Activated naive CD4-positive, alpha-beta T cell treated with anti-CD3 and anti-CD28 coated beads, Interleukin-2, amount 50 U/mL, for 24 hours (primary cell): ENCODE measurements at regions not wholly inside any gene's neighbourhood (a gene's known extent, or its start where the extent isn't known, plus 50 kb on each side); places are given as distances from the start of the nearest gene placed in this dataset.

ENCODE experiments used
- H3K27ac Mint-ChIP-seq: one replicate; pipeline ENCODE4 v1.8.0; 2021; ENCODE audit warnings: mild to moderate bottlenecking, mixed read lengths
- H3K27me3 Mint-ChIP-seq: one replicate; pipeline ENCODE4 v1.8.0; 2021; ENCODE audit warnings: mixed read lengths
- H3K36me3 Mint-ChIP-seq: one replicate; pipeline ENCODE4 v1.8.0; 2021; ENCODE audit warnings: mixed read lengths
- H3K4me1 Mint-ChIP-seq: one replicate; pipeline ENCODE4 v1.8.0; 2021; ENCODE audit warnings: mixed read lengths
- H3K4me3 Mint-ChIP-seq: one replicate; pipeline ENCODE4 v1.8.0; 2021; ENCODE audit warnings: mild to moderate bottlenecking, mixed read lengths
- H3K9me3 Mint-ChIP-seq: one replicate; pipeline ENCODE4 v1.8.0; 2021; ENCODE audit warnings: mixed read lengths

- Mint-ChIP-seq H3K9me3 (no peaks in the 10 kb centered on the region), H3K36me3 (no peaks in the 10 kb centered on the region), H3K27me3 (peaks cover 39% of the 10 kb centered on the region), H3K27ac (no peak overlapping the region), H3K4me3 (peak overlapping the region; percentile 5), H3K4me1 (peaks cover 14% of the 10 kb centered on the region)
Observed at GRCh38 chr3:127456471-127457093, 134.0 kb downstream of the TPRA1 start.

- Mint-ChIP-seq H3K4me3 (peak overlapping the region; percentile 5), H3K4me1 (peaks cover 14% of the 10 kb centered on the region), H3K36me3 (no peaks in the 10 kb centered on the region), H3K27me3 (peaks cover 39% of the 10 kb centered on the region), H3K9me3 (no peaks in the 10 kb centered on the region), H3K27ac (no peak overlapping the region)
Observed at GRCh38 chr3:127455541-127456450, 134.7 kb downstream of the TPRA1 start.

- Mint-ChIP-seq H3K4me1 (peaks cover 14% of the 10 kb centered on the region), H3K36me3 (no peaks in the 10 kb centered on the region), H3K4me3 (no peak overlapping the region), H3K9me3 (no peaks in the 10 kb centered on the region), H3K27me3 (peaks cover 40% of the 10 kb centered on the region), H3K27ac (no peak overlapping the region)
Observed at GRCh38 chr3:127454968-127455367, 135.6 kb downstream of the TPRA1 start.

- H3K27me3 Mint-ChIP-seq = peaks cover 38% of the 10 kb centered on the region
- no peaks in the 10 kb centered on the region for H3K36me3 Mint-ChIP-seq
- H3K27ac Mint-ChIP-seq = no peak overlapping the region
- H3K4me3 Mint-ChIP-seq = no peak overlapping the region
- H3K9me3 Mint-ChIP-seq = no peaks in the 10 kb centered on the region
- peaks cover 14% of the 10 kb centered on the region for H3K4me1 Mint-ChIP-seq
Observed at GRCh38 chr3:127454051-127454450, 136.5 kb downstream of the TPRA1 start.

DNA sequence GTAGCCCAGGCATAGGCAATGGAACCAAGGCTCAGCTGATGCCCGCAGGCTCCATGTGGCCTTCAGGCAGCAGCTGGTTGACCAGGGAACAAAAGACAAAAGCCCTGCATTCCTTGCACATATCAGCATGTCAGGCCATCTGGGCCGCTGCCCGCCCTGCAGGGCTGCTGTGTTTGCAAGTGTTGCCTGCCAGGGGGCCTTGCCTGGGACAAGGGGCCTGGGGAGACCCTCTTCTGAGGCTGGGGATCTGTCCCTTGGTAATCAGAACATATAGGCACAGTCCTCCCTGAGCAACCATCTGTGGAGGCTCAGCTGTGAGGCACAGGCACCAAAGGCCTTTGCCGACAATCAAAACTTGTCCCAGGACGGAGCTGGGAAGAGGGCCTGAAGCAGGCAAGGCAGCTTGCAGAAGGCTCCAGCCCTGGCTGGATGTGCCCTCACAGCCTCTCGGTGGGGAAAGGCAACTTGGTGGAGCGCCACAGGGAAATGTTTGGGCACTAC, 138.2 kb downstream of the TPRA1 start:
- no peaks in the 10 kb centered on the region for H3K36me3 Mint-ChIP-seq
- no peak overlapping the region for H3K4me3 Mint-ChIP-seq
- H3K27ac Mint-ChIP-seq = no peak overlapping the region
- H3K9me3 Mint-ChIP-seq = no peaks in the 10 kb centered on the region
- peaks cover 26% of the 10 kb centered on the region for H3K27me3 Mint-ChIP-seq
- peaks cover 14% of the 10 kb centered on the region for H3K4me1 Mint-ChIP-seq

- peaks cover 11% of the 10 kb centered on the region for H3K4me1 Mint-ChIP-seq
- no peak overlapping the region for H3K4me3 Mint-ChIP-seq
- H3K36me3 Mint-ChIP-seq = no peaks in the 10 kb centered on the region
- peaks cover 24% of the 10 kb centered on the region for H3K27me3 Mint-ChIP-seq
- H3K27ac Mint-ChIP-seq = no peak overlapping the region
- H3K9me3 Mint-ChIP-seq = no peaks in the 10 kb centered on the region
Observed at GRCh38 chr3:127451321-127451720, 139.2 kb downstream of the TPRA1 start.

GRCh38 chr3:127450331-127450730, 140.2 kb downstream of the TPRA1 start:
- H3K9me3 Mint-ChIP-seq = no peaks in the 10 kb centered on the region
- peaks cover 18% of the 10 kb centered on the region for H3K27me3 Mint-ChIP-seq
- H3K4me3 Mint-ChIP-seq = no peak overlapping the region
- H3K27ac Mint-ChIP-seq = no peak overlapping the region
- H3K4me1 Mint-ChIP-seq = peaks cover 6% of the 10 kb centered on the region
- H3K36me3 Mint-ChIP-seq = no peaks in the 10 kb centered on the region

GRCh38 chr3:127449486-127450212, 140.9 kb downstream of the TPRA1 start:
- Mint-ChIP-seq H3K27ac (no peak overlapping the region), H3K27me3 (peaks cover 16% of the 10 kb centered on the region), H3K4me1 (no peaks in the 10 kb centered on the region), H3K9me3 (no peaks in the 10 kb centered on the region), H3K4me3 (no peak overlapping the region), H3K36me3 (no peaks in the 10 kb centered on the region)

DNA sequence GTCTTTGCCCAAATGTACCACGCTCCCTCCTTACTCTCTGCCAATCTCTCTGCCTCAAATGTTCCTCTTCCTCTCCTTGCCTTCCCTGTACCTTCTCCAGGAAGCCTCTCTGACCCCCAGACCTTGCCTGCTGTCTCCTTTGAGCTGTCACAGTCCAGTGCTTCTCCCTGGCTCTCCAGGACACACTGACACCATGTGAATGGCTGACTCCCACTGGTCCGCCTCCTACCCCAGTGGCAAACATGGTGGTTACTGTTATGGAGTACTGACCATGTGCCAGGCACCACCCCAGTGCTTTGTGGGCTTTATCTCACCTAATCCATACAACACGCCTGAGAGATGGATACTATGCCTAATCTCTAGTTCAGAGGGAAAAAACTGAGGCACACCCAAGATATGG, 141.9 kb downstream of the TPRA1 start:
- Mint-ChIP-seq H3K27me3 (peaks cover 11% of the 10 kb centered on the region), H3K9me3 (no peaks in the 10 kb centered on the region), H3K27ac (no peak overlapping the region), H3K4me3 (no peak overlapping the region), H3K36me3 (no peaks in the 10 kb centered on the region), H3K4me1 (no peaks in the 10 kb centered on the region)

- Mint-ChIP-seq H3K27ac (no peak overlapping the region), H3K4me3 (no peak overlapping the region), H3K4me1 (no peaks in the 10 kb centered on the region), H3K36me3 (no peaks in the 10 kb centered on the region), H3K27me3 (peaks cover 11% of the 10 kb centered on the region), H3K9me3 (no peaks in the 10 kb centered on the region)
Observed at GRCh38 chr3:127448161-127448561, 142.4 kb downstream of the TPRA1 start.

DNA sequence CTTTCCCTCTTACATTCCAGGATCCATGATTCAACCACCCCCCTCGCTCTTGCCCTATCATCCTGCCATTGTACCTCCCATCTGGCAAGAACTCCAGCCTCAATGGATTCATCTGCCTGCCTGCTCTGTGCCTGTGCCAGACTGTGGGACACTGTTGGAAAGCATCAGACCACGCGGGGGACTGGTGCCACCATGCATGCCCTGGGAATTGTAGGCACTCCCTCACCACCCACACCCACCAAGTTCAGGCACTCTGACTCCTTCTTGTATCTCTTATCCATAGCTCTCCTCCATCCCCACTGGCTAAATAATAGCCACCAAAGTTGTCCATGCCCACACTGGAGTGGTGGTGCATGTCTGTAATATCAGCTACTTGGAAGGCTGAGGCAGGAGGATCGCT, 143.8 kb downstream of the TPRA1 start:
- no peak overlapping the region for H3K27ac Mint-ChIP-seq
- H3K4me1 Mint-ChIP-seq = no peaks in the 10 kb centered on the region
- H3K9me3 Mint-ChIP-seq = no peaks in the 10 kb centered on the region
- H3K27me3 Mint-ChIP-seq = peaks cover 12% of the 10 kb centered on the region
- no peak overlapping the region for H3K4me3 Mint-ChIP-seq
- no peaks in the 10 kb centered on the region for H3K36me3 Mint-ChIP-seq

DNA sequence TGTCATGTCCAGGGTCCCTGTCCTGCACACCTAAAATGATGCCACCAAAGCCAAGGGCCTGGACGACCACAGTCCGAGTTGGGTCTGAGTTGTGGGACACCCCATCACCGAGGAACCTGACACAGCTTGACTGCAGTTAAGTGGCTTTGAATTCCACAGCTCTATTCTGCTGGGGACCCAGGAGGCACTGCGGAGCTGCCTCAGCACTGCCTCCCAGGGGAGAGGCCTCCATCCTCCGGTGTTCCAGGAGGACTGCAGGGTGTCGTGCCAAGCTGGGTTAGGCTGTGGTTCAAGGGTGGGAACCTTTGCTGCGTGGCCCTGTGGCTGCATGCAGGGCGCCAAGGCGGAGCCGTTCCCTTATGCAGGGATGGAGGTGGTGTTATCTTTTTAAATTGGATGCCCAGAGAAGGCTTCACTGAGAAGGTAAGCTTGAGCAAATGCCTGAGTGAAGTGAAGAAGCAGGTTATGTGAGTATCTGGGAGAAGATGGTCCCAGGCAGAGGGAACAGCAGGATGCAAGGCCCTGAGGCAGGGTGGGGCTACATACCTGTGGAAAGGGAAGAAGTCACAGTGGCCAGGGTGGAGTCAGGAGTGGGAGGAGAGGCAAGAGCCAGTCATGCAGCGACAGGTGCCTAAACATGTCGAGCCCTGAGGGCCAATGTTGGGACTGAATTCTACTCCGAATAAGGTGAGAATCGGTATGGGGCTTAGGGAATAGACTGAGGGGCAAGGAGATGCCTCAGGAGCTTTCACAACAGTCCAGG, 144.8 kb downstream of the TPRA1 start:
- H3K36me3 Mint-ChIP-seq = no peaks in the 10 kb centered on the region
- peaks cover 11% of the 10 kb centered on the region for H3K27me3 Mint-ChIP-seq
- H3K4me1 Mint-ChIP-seq = no peaks in the 10 kb centered on the region
- H3K4me3 Mint-ChIP-seq = no peak overlapping the region
- H3K27ac Mint-ChIP-seq = no peak overlapping the region
- H3K9me3 Mint-ChIP-seq = no peaks in the 10 kb centered on the region

DNA sequence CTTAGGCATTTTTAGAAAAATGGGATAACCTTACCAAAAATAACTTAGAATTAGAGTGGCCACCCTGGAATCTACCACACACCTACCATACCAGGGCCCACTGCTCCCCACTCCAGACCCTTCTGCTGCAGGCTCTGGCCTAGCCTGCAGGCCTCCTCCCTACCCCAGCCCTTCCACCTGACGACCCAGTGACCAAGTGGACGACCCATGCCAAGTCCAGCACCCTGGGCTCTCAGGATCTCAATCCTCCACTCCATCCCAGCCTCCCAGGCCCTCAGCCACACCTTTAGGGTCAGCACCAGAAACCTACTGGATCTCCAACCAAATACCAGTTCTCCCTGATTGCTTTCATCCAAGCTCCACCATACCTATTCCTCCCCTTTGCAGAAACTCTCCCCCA, 145.8 kb downstream of the TPRA1 start:
- Mint-ChIP-seq H3K27ac (no peak overlapping the region), H3K4me3 (no peak overlapping the region), H3K36me3 (no peaks in the 10 kb centered on the region), H3K27me3 (peaks cover 10% of the 10 kb centered on the region), H3K4me1 (no peaks in the 10 kb centered on the region), H3K9me3 (no peaks in the 10 kb centered on the region)

GRCh38 chr3:127443581-127444375, 146.8 kb downstream of the TPRA1 start:
- Mint-ChIP-seq H3K4me3 (no peak overlapping the region), H3K4me1 (no peaks in the 10 kb centered on the region), H3K27ac (no peak overlapping the region), H3K36me3 (no peaks in the 10 kb centered on the region), H3K9me3 (no peaks in the 10 kb centered on the region), H3K27me3 (peaks cover 7% of the 10 kb centered on the region)
